Fibroblast of pulmonary artery (primary cell): ENCODE measurements at regions not wholly inside any gene's neighbourhood (a gene's known extent, or its start where the extent isn't known, plus 50 kb on each side); places are given as distances from the start of the nearest gene placed in this dataset.

Experiments
- DNase-seq: peaks from one replicate; pipeline ENCODE4 v3.0.0-alpha.2; 2010; ENCODE audit warnings: low read depth
- H3K4me3 ChIP-seq: replicated peaks from 2 replicates; pipeline ENCODE4 v1.5.1; 2011; ENCODE audit warnings: low read depth, mild to moderate bottlenecking, control low read depth, low read length, moderate library complexity
- CTCF ChIP-seq: IDR thresholded peaks from 2 replicates; pipeline ENCODE4 v1.5.1; 2011; ENCODE audit warnings: mild to moderate bottlenecking, control low read depth, low read length, inconsistent platforms; ENCODE audit errors: missing control alignments

- TF ChIP-seq CTCF, result no peak
Measured at GRCh38 chr20:40467703-40468411, 221.2 kb downstream of the MAFB start.

GRCh38 chr20:40467067-40467466, 222.0 kb downstream of the MAFB start:
- no peak for TF ChIP-seq CTCF
- H3K4me3 ChIP-seq, result no peak overlapping the region
- no peak for DNase-seq

More at GRCh38 chr20:40467703-40468411, 221.2 kb downstream of the MAFB start:
- DNase-seq, result no peak
- no peak overlapping the region for H3K4me3 ChIP-seq

- no peak for DNase-seq
- TF ChIP-seq CTCF, result no peak
Measured at GRCh38 chr20:40464731-40465208, 224.3 kb downstream of the MAFB start.

GRCh38 chr20:40463171-40463570, 225.9 kb downstream of the MAFB start:
- no peak for TF ChIP-seq CTCF
- no peak overlapping the region for H3K4me3 ChIP-seq
- DNase-seq, result no peak

More at GRCh38 chr20:40464731-40465208, 224.3 kb downstream of the MAFB start:
- no peak overlapping the region for H3K4me3 ChIP-seq

GRCh38 chr20:40462566-40462965, 226.5 kb downstream of the MAFB start:
- H3K4me3 ChIP-seq, result no peak overlapping the region
- no peak for DNase-seq
- TF ChIP-seq CTCF, result no peak

GRCh38 chr20:40459299-40459698, 229.7 kb downstream of the MAFB start:
- no peak overlapping the region for H3K4me3 ChIP-seq
- DNase-seq, result no peak
- TF ChIP-seq CTCF, result no peak

GRCh38 chr20:40457404-40457803, 231.6 kb downstream of the MAFB start:
- H3K4me3 ChIP-seq, result no peak overlapping the region
- DNase-seq, result no peak
- TF ChIP-seq CTCF, result no peak
